GM12864 (cell line): ENCODE measurements at regions not wholly inside any gene's neighbourhood (a gene's known extent, or its start where the extent isn't known, plus 50 kb on each side); places are given as distances from the start of the nearest gene placed in this dataset.

Source experiments
- DNase-seq: peaks from one replicate; pipeline ENCODE4 v3.0.0-alpha.2; 2011; ENCODE audit warnings: low read depth
- H3K4me3 ChIP-seq: 2 replicates; pipeline ENCODE4 v1.5.1; 2011; ENCODE audit warnings: mild to moderate bottlenecking, low read depth, low read length, control low read depth
- TF ChIP-seq, protein P1 (sequence below): IDR thresholded peaks from 2 replicates; pipeline ENCODE4 v1.5.1; 2011; ENCODE audit warnings: low read depth, mild to moderate bottlenecking, moderate library complexity, low read length, control low read depth, inconsistent platforms; ENCODE audit errors: missing control alignments

DNA sequence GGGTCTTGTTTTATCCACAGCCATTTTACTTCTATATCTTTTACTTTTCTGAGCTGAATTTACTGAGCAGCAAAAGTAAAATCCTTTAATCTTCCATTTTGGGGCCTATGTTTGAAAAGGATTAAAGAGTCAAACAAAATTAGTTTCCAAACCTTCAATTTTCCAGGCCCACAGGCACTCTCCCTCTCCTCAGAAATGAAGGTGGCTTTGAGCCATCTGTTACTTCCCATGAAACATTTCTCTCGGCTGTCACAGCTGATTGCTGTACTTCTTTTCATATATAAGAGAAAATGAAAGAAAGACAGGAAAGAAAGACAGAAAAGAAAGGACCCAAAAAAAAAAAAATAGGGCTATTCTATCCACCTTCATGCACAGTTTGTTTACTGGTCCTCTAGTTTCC is 194.9 kb downstream of the LACC1 start:
- DNase-seq = no peak
- H3K4me3 ChIP-seq = no peak overlapping the region
- TF ChIP-seq, protein P1, sequence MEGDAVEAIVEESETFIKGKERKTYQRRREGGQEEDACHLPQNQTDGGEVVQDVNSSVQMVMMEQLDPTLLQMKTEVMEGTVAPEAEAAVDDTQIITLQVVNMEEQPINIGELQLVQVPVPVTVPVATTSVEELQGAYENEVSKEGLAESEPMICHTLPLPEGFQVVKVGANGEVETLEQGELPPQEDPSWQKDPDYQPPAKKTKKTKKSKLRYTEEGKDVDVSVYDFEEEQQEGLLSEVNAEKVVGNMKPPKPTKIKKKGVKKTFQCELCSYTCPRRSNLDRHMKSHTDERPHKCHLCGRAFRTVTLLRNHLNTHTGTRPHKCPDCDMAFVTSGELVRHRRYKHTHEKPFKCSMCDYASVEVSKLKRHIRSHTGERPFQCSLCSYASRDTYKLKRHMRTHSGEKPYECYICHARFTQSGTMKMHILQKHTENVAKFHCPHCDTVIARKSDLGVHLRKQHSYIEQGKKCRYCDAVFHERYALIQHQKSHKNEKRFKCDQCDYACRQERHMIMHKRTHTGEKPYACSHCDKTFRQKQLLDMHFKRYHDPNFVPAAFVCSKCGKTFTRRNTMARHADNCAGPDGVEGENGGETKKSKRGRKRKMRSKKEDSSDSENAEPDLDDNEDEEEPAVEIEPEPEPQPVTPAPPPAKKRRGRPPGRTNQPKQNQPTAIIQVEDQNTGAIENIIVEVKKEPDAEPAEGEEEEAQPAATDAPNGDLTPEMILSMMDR = no peak

DNA sequence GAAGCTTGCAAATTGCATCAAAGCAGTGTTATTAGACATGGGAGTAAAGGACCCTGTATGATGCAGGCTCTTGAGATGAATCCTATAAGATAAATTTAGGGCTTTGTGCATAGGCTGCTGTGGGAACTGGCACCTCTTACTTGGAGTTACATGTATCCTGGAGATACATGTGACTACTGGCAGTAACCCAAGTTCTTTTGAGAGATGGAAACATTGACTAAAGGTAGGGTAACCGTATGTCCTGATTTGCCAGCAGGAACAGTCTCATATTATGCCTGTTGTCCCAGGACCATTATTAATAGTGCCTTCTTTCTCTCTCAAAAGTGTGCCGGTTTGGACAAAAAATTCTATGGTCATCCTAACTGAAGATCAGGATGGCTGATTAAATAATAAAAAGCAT is 195.4 kb downstream of the LACC1 start:
- no peak overlapping the region for H3K4me3 ChIP-seq
- TF ChIP-seq, protein P1 = no peak
- no peak for DNase-seq

DNA sequence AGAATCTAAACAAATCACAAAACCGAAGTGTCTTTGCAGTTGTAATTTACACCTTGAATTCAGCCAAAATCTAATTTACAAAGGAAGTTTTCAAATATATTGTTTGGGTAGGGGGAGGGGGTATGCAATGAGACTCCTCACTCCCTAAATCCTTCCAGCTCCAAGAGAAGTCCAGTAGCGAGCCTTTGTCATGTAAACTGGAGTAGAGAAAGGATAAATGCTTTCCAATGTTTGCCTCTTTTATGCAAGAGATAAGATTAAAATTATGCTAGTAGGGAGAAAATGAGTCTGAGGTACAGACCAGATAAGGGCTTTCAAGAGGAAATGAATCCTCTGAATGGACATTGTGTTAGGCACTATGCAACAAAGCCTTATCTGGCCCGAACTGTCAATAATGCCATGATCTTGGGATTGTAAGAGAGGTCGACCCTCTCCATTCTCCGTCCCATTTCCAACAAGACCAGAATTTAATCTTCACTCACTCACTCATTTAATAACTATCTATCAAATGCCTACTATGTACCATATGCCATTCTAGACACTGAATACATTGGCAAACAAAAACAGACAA is 199.2 kb downstream of the LACC1 start:
- no peak for DNase-seq
- H3K4me3 ChIP-seq = no peak overlapping the region
- TF ChIP-seq, protein P1 = no peak

DNA sequence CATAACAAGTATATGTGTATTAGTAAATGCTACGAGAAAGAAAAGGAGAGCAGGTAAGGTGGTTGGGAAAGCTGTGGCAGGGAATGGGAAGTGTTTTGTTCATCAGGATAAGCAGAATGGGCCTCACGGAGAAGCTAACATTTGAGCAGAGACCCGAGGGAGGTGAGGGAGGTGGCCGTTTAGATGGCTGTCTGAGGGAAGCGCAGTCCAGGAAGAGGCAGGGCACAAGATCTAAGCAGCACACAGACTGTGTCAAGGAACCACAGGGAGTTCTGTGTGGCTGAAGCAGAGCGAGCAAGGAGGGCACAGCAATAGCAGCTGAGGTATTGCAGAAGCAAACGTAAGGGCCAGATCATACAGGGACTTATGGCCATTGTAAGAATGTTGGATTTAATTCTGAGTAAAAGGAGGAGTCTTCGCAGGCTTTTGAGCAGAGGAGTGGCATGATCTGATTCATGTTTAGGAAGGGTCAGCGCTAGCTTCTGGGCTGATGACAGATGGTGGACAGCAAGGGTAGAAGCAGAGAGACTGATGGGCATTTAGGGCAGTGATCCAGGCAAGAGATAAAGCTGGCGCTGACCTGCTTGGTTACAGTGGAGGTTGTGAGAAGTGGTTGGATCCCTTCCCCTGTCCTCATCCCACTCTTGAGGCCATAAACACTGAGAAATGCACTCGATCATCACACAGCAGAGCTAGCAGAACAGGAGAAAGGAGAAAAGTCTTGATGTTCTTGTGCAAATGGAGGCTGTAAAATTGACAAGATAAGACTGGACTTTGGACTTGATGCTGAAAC is 199.9 kb downstream of the LACC1 start:
- no peak overlapping the region for H3K4me3 ChIP-seq
- TF ChIP-seq, protein P1 = no peak
- no peak for DNase-seq

DNA sequence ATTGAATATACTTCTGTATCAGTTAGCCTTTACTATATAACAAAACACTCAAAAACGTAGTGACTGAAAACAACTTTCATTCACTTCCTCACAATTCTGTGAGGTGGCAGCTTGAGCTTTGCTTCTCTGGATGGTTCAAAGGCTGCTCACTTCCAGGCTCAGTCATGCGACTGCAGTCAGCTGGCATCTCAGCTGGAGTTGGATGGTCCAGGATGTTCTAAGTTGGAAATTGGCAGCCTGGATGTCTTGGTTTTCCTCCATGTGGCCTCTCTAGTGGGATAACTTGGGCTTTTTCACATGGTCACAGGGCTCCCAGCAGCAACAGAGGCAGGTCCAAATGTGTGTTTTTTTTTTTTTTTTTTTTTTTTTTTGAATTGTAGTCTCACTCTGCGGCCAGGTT is 204.4 kb downstream of the LACC1 start:
- no peak for DNase-seq
- H3K4me3 ChIP-seq = no peak overlapping the region
- TF ChIP-seq, protein P1 = no peak

DNA sequence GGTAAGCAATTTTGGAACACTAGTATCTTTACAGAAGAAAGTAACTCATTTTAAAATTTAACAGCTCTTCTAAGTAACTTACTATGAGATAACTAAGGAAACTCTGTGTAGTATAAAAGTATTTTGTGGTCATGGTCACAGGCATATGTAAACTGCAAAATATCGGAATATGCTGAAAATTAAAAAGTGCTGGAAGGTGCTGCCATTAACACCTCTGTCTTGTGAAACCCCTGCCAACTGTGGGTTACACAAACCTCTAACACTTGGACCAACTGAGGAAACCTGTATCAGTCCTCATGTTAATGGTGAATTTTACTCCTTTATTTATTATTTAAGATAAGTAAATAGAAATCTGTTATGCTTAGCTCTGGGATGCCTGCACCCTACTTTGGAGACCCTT is 206.7 kb downstream of the LACC1 start:
- H3K4me3 ChIP-seq = no peak overlapping the region
- DNase-seq = no peak
- TF ChIP-seq, protein P1 = no peak

DNA sequence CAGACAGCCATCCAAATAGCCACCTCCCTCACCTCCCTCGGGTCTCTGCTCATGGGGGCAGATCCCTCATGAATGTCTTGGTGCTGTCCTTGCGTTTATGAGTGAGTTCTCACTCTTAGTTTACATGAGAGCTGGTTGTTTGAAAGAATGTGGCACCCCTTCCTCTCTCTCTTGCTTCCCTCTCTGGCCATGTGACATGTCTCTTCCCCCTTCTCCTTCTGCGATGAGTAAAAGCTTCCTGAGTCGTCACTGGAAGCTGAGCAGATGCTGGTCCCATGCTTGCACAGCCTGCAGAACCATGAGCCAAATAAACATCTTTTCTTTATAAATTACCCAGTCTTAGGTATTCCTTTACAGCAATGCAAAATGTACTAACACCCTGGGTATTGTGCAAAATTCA is 208.7 kb downstream of the LACC1 start:
- no peak overlapping the region for H3K4me3 ChIP-seq
- TF ChIP-seq, protein P1 = no peak
- no peak for DNase-seq
